SK-N-SH treated with all-trans-retinoic acid at 6 μM for 48 hours (cell line): ENCODE measurements at regions not wholly inside any gene's neighbourhood (a gene's known extent, or its start where the extent isn't known, plus 50 kb on each side); places are given as distances from the start of the nearest gene placed in this dataset.

Experiments used
- ARNTL ChIP-seq: fragments of 450-650 bp; formaldehyde crosslinking; IDR thresholded peaks from 2 replicates; pipeline ENCODE4 v1.5.0; 2020; ENCODE audit warnings: low read depth, mild to moderate bottlenecking, moderate library complexity, borderline replicate concordance
- BACH2 ChIP-seq: fragments of 250-450 bp; sonication (Bioruptor Pico); IDR thresholded peaks from 2 replicates; pipeline ENCODE4 v1.9.0; 2021; ENCODE audit warnings: mild to moderate bottlenecking, borderline replicate concordance
- CSDC2 ChIP-seq: fragments of 250-450 bp; sonication (Bioruptor Pico); IDR thresholded peaks from 2 replicates; pipeline ENCODE4 v1.5.0; 2020; ENCODE audit warnings: mild to moderate bottlenecking, moderate library complexity
- GLIS3 ChIP-seq: fragments of 250-450 bp; sonication (Bioruptor Pico); IDR thresholded peaks from 2 replicates; pipeline ENCODE4 v1.5.0; 2020; ENCODE audit warnings: mild to moderate bottlenecking, moderate library complexity
- ISL1 ChIP-seq: fragments of 250-450 bp; sonication (Bioruptor Pico); IDR thresholded peaks from 2 replicates; pipeline ENCODE4 v2.1.2; 2022; ENCODE audit warnings: mild to moderate bottlenecking, moderate library complexity
- PPARA ChIP-seq: fragments of 250-450 bp; sonication (Bioruptor Pico); IDR thresholded peaks from 2 replicates; pipeline ENCODE4 v1.5.0; 2020; ENCODE audit warnings: mild to moderate bottlenecking, borderline replicate concordance
- SNAI2 ChIP-seq: fragments of 250-450 bp; sonication (Bioruptor Pico); IDR thresholded peaks from 2 replicates; pipeline ENCODE4 v1.5.0; 2020; ENCODE audit warnings: mild to moderate bottlenecking, moderate library complexity
- TOX ChIP-seq: fragments of 250-450 bp; sonication (Bioruptor Pico); IDR thresholded peaks from 2 replicates; pipeline ENCODE4 v1.8.0; 2021; ENCODE audit warnings: mild to moderate bottlenecking, moderate library complexity, borderline replicate concordance
- ZFP3 ChIP-seq: fragments of 250-450 bp; sonication (Bioruptor Pico); IDR thresholded peaks from 2 replicates; pipeline ENCODE4 v1.5.0; 2020; ENCODE audit warnings: mild to moderate bottlenecking, moderate library complexity
- ZNF8 ChIP-seq: fragments of 450-650 bp; formaldehyde crosslinking; IDR thresholded peaks from 2 replicates; pipeline ENCODE4 v1.5.0; 2020; ENCODE audit warnings: mild to moderate bottlenecking, moderate library complexity
- TF ChIP-seq, protein P1 (sequence below): fragments of 250-450 bp; sonication (Bioruptor Pico); IDR thresholded peaks from 2 replicates; pipeline ENCODE4 v1.8.0; 2021; ENCODE audit warnings: low read depth, mild to moderate bottlenecking, moderate library complexity, borderline replicate concordance
- TF ChIP-seq, protein P2 (sequence below): fragments of 250-450 bp; sonication (Bioruptor Pico); IDR thresholded peaks from 2 replicates; pipeline ENCODE4 v1.5.0; 2020; ENCODE audit warnings: mild to moderate bottlenecking, moderate library complexity
- TF ChIP-seq, protein P3 (sequence below): fragments of 250-450 bp; sonication (Bioruptor Pico); IDR thresholded peaks from 2 replicates; pipeline ENCODE4 v1.8.0; 2020; ENCODE audit warnings: mild to moderate bottlenecking, moderate library complexity, borderline replicate concordance
- TF ChIP-seq, protein P4 (sequence below): fragments of 250-450 bp; sonication (Bioruptor Pico); IDR thresholded peaks from 2 replicates; pipeline ENCODE4 v1.5.1; 2020; ENCODE audit warnings: low read depth, mild to moderate bottlenecking, moderate library complexity

DNA sequence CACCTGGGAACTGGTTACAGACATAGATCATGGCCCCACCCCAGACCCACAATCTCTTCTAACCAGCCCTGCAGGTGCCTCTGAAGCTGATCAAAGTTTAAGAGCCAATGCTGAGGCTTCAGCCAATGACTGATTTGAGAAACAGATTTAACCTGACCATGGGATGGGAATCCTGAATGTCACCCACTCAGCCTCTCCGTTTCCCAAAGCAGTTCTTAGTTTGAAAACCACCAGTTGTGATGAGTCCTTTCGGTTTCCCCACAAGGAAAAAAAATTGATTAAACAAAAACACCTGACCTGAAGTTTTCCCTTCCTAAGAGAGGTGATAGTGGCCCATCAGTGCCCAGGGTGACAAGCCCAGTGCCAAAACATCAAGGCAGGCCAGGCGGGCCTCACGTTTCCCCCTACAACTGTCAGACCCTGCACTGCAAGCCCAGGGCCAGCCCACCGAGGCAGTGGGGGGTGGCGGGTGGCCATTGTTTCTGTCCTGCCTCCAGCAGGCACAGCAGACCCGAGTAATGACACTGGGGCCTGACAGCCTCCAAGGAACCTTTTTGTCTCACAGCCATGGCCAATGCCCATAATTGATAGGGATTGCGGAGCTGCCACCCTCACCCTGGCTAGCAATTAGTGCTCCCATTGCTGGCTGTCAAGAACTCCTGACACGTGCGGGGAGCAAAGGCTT, 75.4 kb upstream of the ZMIZ1 start:
- TF ChIP-seq ZNF8 (CRISPR knock-in tag) (no peak), ISL1 (CRISPR knock-in tag) (no peak), TOX (CRISPR knock-in tag) (no peak), BACH2 (no peak), ARNTL (CRISPR knock-in tag) (no peak), CSDC2 (CRISPR knock-in tag) (no peak), GLIS3 (no peak), PPARA (CRISPR knock-in tag) (no peak), ZFP3 (CRISPR knock-in tag) (no peak), SNAI2 (CRISPR knock-in tag) (no peak)
- TF ChIP-seq, protein P1, sequence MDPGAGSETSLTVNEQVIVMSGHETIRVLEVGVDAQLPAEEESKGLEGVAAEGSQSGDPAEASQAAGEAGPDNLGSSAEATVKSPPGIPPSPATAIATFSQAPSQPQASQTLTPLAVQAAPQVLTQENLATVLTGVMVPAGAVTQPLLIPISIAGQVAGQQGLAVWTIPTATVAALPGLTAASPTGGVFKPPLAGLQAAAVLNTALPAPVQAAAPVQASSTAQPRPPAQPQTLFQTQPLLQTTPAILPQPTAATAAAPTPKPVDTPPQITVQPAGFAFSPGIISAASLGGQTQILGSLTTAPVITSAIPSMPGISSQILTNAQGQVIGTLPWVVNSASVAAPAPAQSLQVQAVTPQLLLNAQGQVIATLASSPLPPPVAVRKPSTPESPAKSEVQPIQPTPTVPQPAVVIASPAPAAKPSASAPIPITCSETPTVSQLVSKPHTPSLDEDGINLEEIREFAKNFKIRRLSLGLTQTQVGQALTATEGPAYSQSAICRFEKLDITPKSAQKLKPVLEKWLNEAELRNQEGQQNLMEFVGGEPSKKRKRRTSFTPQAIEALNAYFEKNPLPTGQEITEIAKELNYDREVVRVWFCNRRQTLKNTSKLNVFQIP, result no peak
- TF ChIP-seq, protein P2, sequence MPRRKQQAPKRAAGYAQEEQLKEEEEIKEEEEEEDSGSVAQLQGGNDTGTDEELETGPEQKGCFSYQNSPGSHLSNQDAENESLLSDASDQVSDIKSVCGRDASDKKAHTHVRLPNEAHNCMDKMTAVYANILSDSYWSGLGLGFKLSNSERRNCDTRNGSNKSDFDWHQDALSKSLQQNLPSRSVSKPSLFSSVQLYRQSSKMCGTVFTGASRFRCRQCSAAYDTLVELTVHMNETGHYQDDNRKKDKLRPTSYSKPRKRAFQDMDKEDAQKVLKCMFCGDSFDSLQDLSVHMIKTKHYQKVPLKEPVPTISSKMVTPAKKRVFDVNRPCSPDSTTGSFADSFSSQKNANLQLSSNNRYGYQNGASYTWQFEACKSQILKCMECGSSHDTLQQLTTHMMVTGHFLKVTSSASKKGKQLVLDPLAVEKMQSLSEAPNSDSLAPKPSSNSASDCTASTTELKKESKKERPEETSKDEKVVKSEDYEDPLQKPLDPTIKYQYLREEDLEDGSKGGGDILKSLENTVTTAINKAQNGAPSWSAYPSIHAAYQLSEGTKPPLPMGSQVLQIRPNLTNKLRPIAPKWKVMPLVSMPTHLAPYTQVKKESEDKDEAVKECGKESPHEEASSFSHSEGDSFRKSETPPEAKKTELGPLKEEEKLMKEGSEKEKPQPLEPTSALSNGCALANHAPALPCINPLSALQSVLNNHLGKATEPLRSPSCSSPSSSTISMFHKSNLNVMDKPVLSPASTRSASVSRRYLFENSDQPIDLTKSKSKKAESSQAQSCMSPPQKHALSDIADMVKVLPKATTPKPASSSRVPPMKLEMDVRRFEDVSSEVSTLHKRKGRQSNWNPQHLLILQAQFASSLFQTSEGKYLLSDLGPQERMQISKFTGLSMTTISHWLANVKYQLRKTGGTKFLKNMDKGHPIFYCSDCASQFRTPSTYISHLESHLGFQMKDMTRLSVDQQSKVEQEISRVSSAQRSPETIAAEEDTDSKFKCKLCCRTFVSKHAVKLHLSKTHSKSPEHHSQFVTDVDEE (CRISPR knock-in tag), result no peak
- TF ChIP-seq, protein P3, sequence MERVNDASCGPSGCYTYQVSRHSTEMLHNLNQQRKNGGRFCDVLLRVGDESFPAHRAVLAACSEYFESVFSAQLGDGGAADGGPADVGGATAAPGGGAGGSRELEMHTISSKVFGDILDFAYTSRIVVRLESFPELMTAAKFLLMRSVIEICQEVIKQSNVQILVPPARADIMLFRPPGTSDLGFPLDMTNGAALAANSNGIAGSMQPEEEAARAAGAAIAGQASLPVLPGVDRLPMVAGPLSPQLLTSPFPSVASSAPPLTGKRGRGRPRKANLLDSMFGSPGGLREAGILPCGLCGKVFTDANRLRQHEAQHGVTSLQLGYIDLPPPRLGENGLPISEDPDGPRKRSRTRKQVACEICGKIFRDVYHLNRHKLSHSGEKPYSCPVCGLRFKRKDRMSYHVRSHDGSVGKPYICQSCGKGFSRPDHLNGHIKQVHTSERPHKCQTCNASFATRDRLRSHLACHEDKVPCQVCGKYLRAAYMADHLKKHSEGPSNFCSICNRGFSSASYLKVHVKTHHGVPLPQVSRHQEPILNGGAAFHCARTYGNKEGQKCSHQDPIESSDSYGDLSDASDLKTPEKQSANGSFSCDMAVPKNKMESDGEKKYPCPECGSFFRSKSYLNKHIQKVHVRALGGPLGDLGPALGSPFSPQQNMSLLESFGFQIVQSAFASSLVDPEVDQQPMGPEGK (CRISPR knock-in tag), result no peak
- TF ChIP-seq, protein P4, sequence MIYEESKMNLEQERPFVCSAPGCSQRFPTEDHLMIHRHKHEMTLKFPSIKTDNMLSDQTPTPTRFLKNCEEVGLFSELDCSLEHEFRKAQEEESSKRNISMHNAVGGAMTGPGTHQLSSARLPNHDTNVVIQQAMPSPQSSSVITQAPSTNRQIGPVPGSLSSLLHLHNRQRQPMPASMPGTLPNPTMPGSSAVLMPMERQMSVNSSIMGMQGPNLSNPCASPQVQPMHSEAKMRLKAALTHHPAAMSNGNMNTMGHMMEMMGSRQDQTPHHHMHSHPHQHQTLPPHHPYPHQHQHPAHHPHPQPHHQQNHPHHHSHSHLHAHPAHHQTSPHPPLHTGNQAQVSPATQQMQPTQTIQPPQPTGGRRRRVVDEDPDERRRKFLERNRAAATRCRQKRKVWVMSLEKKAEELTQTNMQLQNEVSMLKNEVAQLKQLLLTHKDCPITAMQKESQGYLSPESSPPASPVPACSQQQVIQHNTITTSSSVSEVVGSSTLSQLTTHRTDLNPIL (CRISPR knock-in tag), result no peak
